T-helper 1 cell treated with Interleukin-12 subunit alpha and Interleukin-12 subunit beta and Interleukin-4 antibody, amounts not matched to agents 30 μg/mL and 1 μg/mL, for 36 hours (primary cell): ENCODE measurements at regions not wholly inside any gene's neighbourhood (a gene's known extent, or its start where the extent isn't known, plus 50 kb on each side); places are given as distances from the start of the nearest gene placed in this dataset.

Experiments
- H3K27ac Mint-ChIP-seq: one replicate; pipeline ENCODE4 v1.8.0; 2021; ENCODE audit warnings: mild to moderate bottlenecking, mixed read lengths
- H3K27me3 Mint-ChIP-seq: one replicate; pipeline ENCODE4 v1.8.0; 2021; ENCODE audit warnings: low read depth, mixed read lengths
- H3K36me3 Mint-ChIP-seq: one replicate; pipeline ENCODE4 v1.8.0; 2021; ENCODE audit warnings: low read depth, mixed read lengths
- H3K4me1 Mint-ChIP-seq: one replicate; pipeline ENCODE4 v1.8.0; 2021; ENCODE audit warnings: low read depth, mixed read lengths
- H3K4me3 Mint-ChIP-seq: one replicate; pipeline ENCODE4 v1.8.0; 2021; ENCODE audit warnings: mild to moderate bottlenecking, moderate library complexity, mixed read lengths
- H3K9me3 Mint-ChIP-seq: one replicate; pipeline ENCODE4 v1.8.0; 2021; ENCODE audit warnings: mixed read lengths

GRCh38 chr1:30360753-30361152 lies 362.6 kb downstream of the MATN1 start:
- no peaks in the 10 kb centered on the region for H3K9me3 Mint-ChIP-seq
- no peak overlapping the region for H3K4me3 Mint-ChIP-seq
- H3K27ac Mint-ChIP-seq: no peak overlapping the region
- no peaks in the 10 kb centered on the region for H3K4me1 Mint-ChIP-seq
- H3K36me3 Mint-ChIP-seq: no peaks in the 10 kb centered on the region
- H3K27me3 Mint-ChIP-seq: peaks cover 9% of the 10 kb centered on the region

GRCh38 chr1:30360281-30360680 lies 363.1 kb downstream of the MATN1 start:
- Mint-ChIP-seq H3K27ac (no peak overlapping the region), H3K36me3 (no peaks in the 10 kb centered on the region), H3K4me1 (no peaks in the 10 kb centered on the region), H3K27me3 (peaks cover 9% of the 10 kb centered on the region), H3K4me3 (no peak overlapping the region), H3K9me3 (no peaks in the 10 kb centered on the region)

GRCh38 chr1:30359539-30360220 lies 363.7 kb downstream of the MATN1 start:
- H3K4me3 Mint-ChIP-seq: no peak overlapping the region
- no peak overlapping the region for H3K27ac Mint-ChIP-seq
- H3K36me3 Mint-ChIP-seq: no peaks in the 10 kb centered on the region
- peaks cover 3% of the 10 kb centered on the region for H3K27me3 Mint-ChIP-seq
- no peaks in the 10 kb centered on the region for H3K4me1 Mint-ChIP-seq
- H3K9me3 Mint-ChIP-seq: no peaks in the 10 kb centered on the region

GRCh38 chr1:30358500-30358899 lies 364.9 kb downstream of the MATN1 start:
- Mint-ChIP-seq H3K4me1 (no peaks in the 10 kb centered on the region), H3K36me3 (no peaks in the 10 kb centered on the region), H3K27ac (no peak overlapping the region), H3K27me3 (peaks cover 1% of the 10 kb centered on the region), H3K4me3 (no peak overlapping the region), H3K9me3 (no peaks in the 10 kb centered on the region)

GRCh38 chr1:30356839-30357238 lies 366.5 kb downstream of the MATN1 start:
- no peaks in the 10 kb centered on the region for H3K4me1 Mint-ChIP-seq
- no peak overlapping the region for H3K4me3 Mint-ChIP-seq
- H3K9me3 Mint-ChIP-seq: no peaks in the 10 kb centered on the region
- peaks cover 3% of the 10 kb centered on the region for H3K27me3 Mint-ChIP-seq
- H3K27ac Mint-ChIP-seq: no peak overlapping the region
- no peaks in the 10 kb centered on the region for H3K36me3 Mint-ChIP-seq

GRCh38 chr1:30354410-30354809 lies 369.0 kb downstream of the MATN1 start:
- no peak overlapping the region for H3K27ac Mint-ChIP-seq
- H3K27me3 Mint-ChIP-seq: peaks cover 19% of the 10 kb centered on the region
- no peaks in the 10 kb centered on the region for H3K36me3 Mint-ChIP-seq
- H3K9me3 Mint-ChIP-seq: no peaks in the 10 kb centered on the region
- H3K4me1 Mint-ChIP-seq: no peaks in the 10 kb centered on the region
- no peak overlapping the region for H3K4me3 Mint-ChIP-seq

- H3K27ac Mint-ChIP-seq: no peak overlapping the region
- H3K27me3 Mint-ChIP-seq: peaks cover 24% of the 10 kb centered on the region
- H3K36me3 Mint-ChIP-seq: no peaks in the 10 kb centered on the region
- H3K4me3 Mint-ChIP-seq: no peak overlapping the region
- no peaks in the 10 kb centered on the region for H3K4me1 Mint-ChIP-seq
- no peaks in the 10 kb centered on the region for H3K9me3 Mint-ChIP-seq
Observed at GRCh38 chr1:30353637-30354036, 369.7 kb downstream of the MATN1 start.

GRCh38 chr1:30348147-30348546 lies 375.2 kb downstream of the MATN1 start:
- peaks cover 27% of the 10 kb centered on the region for H3K27me3 Mint-ChIP-seq

GRCh38 chr1:30345491-30346130 lies 377.8 kb downstream of the MATN1 start:
- Mint-ChIP-seq H3K27me3 (peaks cover 25% of the 10 kb centered on the region), H3K9me3 (no peaks in the 10 kb centered on the region), H3K36me3 (no peaks in the 10 kb centered on the region), H3K4me3 (no peak overlapping the region), H3K27ac (no peak overlapping the region), H3K4me1 (no peaks in the 10 kb centered on the region)

More at GRCh38 chr1:30348147-30348546, 375.2 kb downstream of the MATN1 start:
- no peaks in the 10 kb centered on the region for H3K36me3 Mint-ChIP-seq
- no peak overlapping the region for H3K27ac Mint-ChIP-seq
- H3K4me3 Mint-ChIP-seq: no peak overlapping the region
- H3K9me3 Mint-ChIP-seq: no peaks in the 10 kb centered on the region
- no peaks in the 10 kb centered on the region for H3K4me1 Mint-ChIP-seq

- H3K36me3 Mint-ChIP-seq: no peaks in the 10 kb centered on the region
- no peaks in the 10 kb centered on the region for H3K4me1 Mint-ChIP-seq
- H3K27ac Mint-ChIP-seq: no peak overlapping the region
- H3K4me3 Mint-ChIP-seq: no peak overlapping the region
- peaks cover 14% of the 10 kb centered on the region for H3K27me3 Mint-ChIP-seq
- H3K9me3 Mint-ChIP-seq: no peaks in the 10 kb centered on the region
Observed at GRCh38 chr1:30343562-30343961, 379.8 kb downstream of the MATN1 start.

GRCh38 chr1:30342535-30343141 lies 380.7 kb downstream of the MATN1 start:
- no peak overlapping the region for H3K27ac Mint-ChIP-seq
- no peaks in the 10 kb centered on the region for H3K36me3 Mint-ChIP-seq

GRCh38 chr1:30340934-30341333 lies 382.5 kb downstream of the MATN1 start:
- Mint-ChIP-seq H3K36me3 (no peaks in the 10 kb centered on the region), H3K9me3 (no peaks in the 10 kb centered on the region), H3K4me1 (no peaks in the 10 kb centered on the region), H3K27me3 (peaks cover 14% of the 10 kb centered on the region), H3K27ac (no peak overlapping the region), H3K4me3 (no peak overlapping the region)

More at GRCh38 chr1:30342535-30343141, 380.7 kb downstream of the MATN1 start:
- H3K27me3 Mint-ChIP-seq: peaks cover 14% of the 10 kb centered on the region
- H3K9me3 Mint-ChIP-seq: no peaks in the 10 kb centered on the region
- H3K4me3 Mint-ChIP-seq: no peak overlapping the region
- H3K4me1 Mint-ChIP-seq: no peaks in the 10 kb centered on the region

- Mint-ChIP-seq H3K27ac (no peak overlapping the region), H3K4me1 (no peaks in the 10 kb centered on the region), H3K27me3 (peaks cover 14% of the 10 kb centered on the region), H3K36me3 (no peaks in the 10 kb centered on the region), H3K4me3 (no peak overlapping the region), H3K9me3 (no peaks in the 10 kb centered on the region)
Observed at GRCh38 chr1:30339866-30340265, 383.5 kb downstream of the MATN1 start.

GRCh38 chr1:30338765-30339164 lies 384.6 kb downstream of the MATN1 start:
- no peak overlapping the region for H3K27ac Mint-ChIP-seq
- H3K9me3 Mint-ChIP-seq: no peaks in the 10 kb centered on the region
- H3K4me1 Mint-ChIP-seq: no peaks in the 10 kb centered on the region
- peaks cover 13% of the 10 kb centered on the region for H3K27me3 Mint-ChIP-seq
- no peak overlapping the region for H3K4me3 Mint-ChIP-seq
- H3K36me3 Mint-ChIP-seq: no peaks in the 10 kb centered on the region

- Mint-ChIP-seq H3K9me3 (no peaks in the 10 kb centered on the region), H3K36me3 (no peaks in the 10 kb centered on the region), H3K4me3 (no peak overlapping the region), H3K4me1 (no peaks in the 10 kb centered on the region), H3K27ac (no peak overlapping the region), H3K27me3 (peaks cover 4% of the 10 kb centered on the region)
Observed at GRCh38 chr1:30337324-30337620, 386.1 kb downstream of the MATN1 start.
